ENCODE measurements at regions not wholly inside any gene's neighbourhood (a gene's known extent, or its start where the extent isn't known, plus 50 kb on each side); places are given as distances from the start of the nearest gene placed in this dataset.

DNA sequence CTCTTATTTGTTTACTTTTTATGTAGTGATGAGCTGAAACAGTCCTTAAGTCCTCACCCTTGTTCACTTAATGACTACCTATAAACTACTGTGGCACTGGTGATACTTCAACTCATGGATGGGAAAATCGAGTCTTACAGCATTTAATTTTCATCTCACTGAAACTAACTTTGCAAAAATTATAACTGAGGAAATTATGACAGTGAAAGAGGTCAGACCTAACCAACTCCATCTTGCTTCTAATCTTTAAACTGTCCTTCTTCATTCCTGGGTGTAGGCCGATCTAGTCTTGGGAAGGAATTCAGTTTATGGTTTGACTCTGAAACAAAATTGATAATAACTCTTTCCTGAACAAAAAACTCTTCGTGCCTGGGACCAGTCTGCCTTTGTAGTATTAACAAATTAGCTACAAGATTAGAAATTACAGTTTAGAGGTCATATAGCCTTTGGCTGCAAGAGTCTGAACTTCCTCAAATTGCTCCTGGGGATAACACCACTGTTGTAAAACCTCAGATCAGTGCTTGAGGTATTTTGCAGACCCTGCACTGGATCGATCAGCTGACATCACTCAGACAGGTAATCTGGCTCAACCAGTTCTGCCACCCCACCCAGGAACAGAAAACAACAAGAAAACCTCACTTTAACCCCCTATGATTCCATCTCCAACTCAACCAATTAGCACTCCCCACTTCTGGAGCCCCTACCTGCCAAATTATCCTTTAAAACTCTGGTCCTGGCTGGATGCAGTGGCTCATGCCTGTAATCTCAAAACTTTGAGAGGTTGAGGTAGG is 995.7 kb upstream of the PRKX start:
- TF ChIP-seq ZNF274 (IDR thresholded peaks at IDR 0.05; ENCODE audit: low read depth, low read length) (no peak), SUZ12 (IDR thresholded peaks at IDR 0.05; ENCODE audit: extremely low read depth, insufficient read depth, insufficient read length) (no peak), YY1 (IDR thresholded peaks at IDR 0.05; ENCODE audit: insufficient read depth, insufficient read length) (no peak)

All from NT2/D1 (cell line).